ENCODE measurements at regions not wholly inside any gene's neighbourhood (a gene's known extent, or its start where the extent isn't known, plus 50 kb on each side); places are given as distances from the start of the nearest gene placed in this dataset.
A peak's percentile ranks its signal among the peaks of the same experiment; 100 is the strongest.

- DNase-seq (no peak), ATAC-seq (no peak)
- no peak for TF ChIP-seq POLR2A (IDR thresholded peaks at IDR 0.05)
- TF ChIP-seq, protein P1, sequence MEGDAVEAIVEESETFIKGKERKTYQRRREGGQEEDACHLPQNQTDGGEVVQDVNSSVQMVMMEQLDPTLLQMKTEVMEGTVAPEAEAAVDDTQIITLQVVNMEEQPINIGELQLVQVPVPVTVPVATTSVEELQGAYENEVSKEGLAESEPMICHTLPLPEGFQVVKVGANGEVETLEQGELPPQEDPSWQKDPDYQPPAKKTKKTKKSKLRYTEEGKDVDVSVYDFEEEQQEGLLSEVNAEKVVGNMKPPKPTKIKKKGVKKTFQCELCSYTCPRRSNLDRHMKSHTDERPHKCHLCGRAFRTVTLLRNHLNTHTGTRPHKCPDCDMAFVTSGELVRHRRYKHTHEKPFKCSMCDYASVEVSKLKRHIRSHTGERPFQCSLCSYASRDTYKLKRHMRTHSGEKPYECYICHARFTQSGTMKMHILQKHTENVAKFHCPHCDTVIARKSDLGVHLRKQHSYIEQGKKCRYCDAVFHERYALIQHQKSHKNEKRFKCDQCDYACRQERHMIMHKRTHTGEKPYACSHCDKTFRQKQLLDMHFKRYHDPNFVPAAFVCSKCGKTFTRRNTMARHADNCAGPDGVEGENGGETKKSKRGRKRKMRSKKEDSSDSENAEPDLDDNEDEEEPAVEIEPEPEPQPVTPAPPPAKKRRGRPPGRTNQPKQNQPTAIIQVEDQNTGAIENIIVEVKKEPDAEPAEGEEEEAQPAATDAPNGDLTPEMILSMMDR (IDR thresholded peaks at IDR 0.05), result no peak
- Histone ChIP-seq H3K36me3 (no peaks in the 10 kb centered on the region), H3K4me1 (peaks cover 0 to 5% (median 1%) of the 10 kb centered on the region in 12 donors), H3K4me3 (no peak overlapping the region), H3K27me3 (peaks cover 0 to 21% (median 3%) of the 10 kb centered on the region in 9 donors), H3K9me3 (peaks cover 0 to 14% (median 4%) of the 10 kb centered on the region in 12 donors), H3K27ac (no peak overlapping the region)
- WGBS, 4 donors, result 79 to 95% (median 91%) methylated on average over 2 of the region's 2 CpGs
- intact Hi-C loops (cut with DNase I), result loop anchor here in 4 of 10 donors (10.0 kb wide), 4 partner anchors 149 to 1849 kb away; no protein-coding TSS in a partner anchor
Measured at GRCh38 chr20:39116020-39116419, 153.9 kb downstream of the DHX35 start.

GRCh38 chr20:39112178-39112743 lies 150.1 kb downstream of the DHX35 start:
- H3K4me3 ChIP-seq, result no peak overlapping the region
- peak in 4 of 5 donors; percentile 30 to 51 (median 39) for DNase-seq
- 24 to 28% (median 26%) methylated on average over 9 of the region's 9 CpGs for WGBS, 4 donors
- TF ChIP-seq, protein P1 (IDR thresholded peaks at IDR 0.05), result peak; percentile 43 to 71 (median 63)
- no peak for TF ChIP-seq POLR2A (IDR thresholded peaks at IDR 0.05)
- peaks cover 0 to 5% (median 1%) of the 10 kb centered on the region in 12 donors for H3K4me1 ChIP-seq
- H3K27me3 ChIP-seq, result peaks cover 0 to 35% (median 14%) of the 10 kb centered on the region in 9 donors
- H3K36me3 ChIP-seq, result no peaks in the 10 kb centered on the region
- peaks cover 0 to 10% (median 2%) of the 10 kb centered on the region in 12 donors for H3K9me3 ChIP-seq
- peak; percentile 73 to 89 (median 84) for ATAC-seq
- intact Hi-C loops (cut with DNase I), result loop anchor here in 8 of 10 donors (5.0 to 10.0 kb wide), 8 partner anchors 153 to 1853 kb away; no protein-coding TSS in a partner anchor
- H3K27ac ChIP-seq, result no peak overlapping the region

GRCh38 chr20:39111359-39112177 lies 149.4 kb downstream of the DHX35 start:
- WGBS, 4 donors, result 7 to 15% (median 13%) methylated on average over 4 of the region's 4 CpGs
- Histone ChIP-seq H3K4me1 (peaks cover 0 to 5% (median 1%) of the 10 kb centered on the region in 12 donors), H3K27me3 (peaks cover 0 to 35% (median 14%) of the 10 kb centered on the region in 9 donors), H3K9me3 (peaks cover 0 to 3% (median 0%) of the 10 kb centered on the region in 12 donors), H3K4me3 (no peak overlapping the region), H3K27ac (no peak overlapping the region), H3K36me3 (no peaks in the 10 kb centered on the region)
- intact Hi-C loops (cut with DNase I), result loop anchor here in 8 of 10 donors (5.0 to 10.0 kb wide), 8 partner anchors 153 to 1853 kb away; no protein-coding TSS in a partner anchor
- no peak for DNase-seq
- no peak for TF ChIP-seq POLR2A (IDR thresholded peaks at IDR 0.05)
- TF ChIP-seq, protein P1 (IDR thresholded peaks at IDR 0.05), result no peak
- no peak for ATAC-seq

DNA sequence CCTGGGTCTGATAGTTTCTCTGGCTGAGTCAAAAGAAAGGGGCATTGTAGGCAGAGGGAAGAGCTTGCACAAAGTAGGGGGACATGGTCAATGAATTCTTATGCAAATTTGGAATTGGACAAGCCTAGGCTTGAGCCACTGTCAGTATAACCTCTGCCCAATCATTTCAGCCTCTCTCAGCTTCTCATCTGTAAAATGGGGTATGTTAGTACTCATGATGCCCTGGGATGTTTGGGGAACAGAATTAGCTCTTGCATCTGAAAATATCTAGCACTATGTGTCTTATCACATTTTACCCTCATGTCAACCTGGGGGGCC lies 148.6 kb downstream of the DHX35 start:
- intact Hi-C loops (cut with DNase I), result loop anchor here in 8 of 10 donors (5.0 to 10.0 kb wide), 8 partner anchors 154 to 1854 kb away; no protein-coding TSS in a partner anchor
- peaks cover 0 to 5% (median 1%) of the 10 kb centered on the region in 12 donors for H3K4me1 ChIP-seq
- DNase-seq (no peak), ATAC-seq (no peak)
- no peak overlapping the region for H3K4me3 ChIP-seq
- no peak for TF ChIP-seq POLR2A (IDR thresholded peaks at IDR 0.05)
- TF ChIP-seq, protein P1 (IDR thresholded peaks at IDR 0.05), result no peak
- no peaks in the 10 kb centered on the region for H3K36me3 ChIP-seq
- peaks cover 0 to 34% (median 14%) of the 10 kb centered on the region in 9 donors for H3K27me3 ChIP-seq
- no peak overlapping the region for H3K27ac ChIP-seq
- peaks cover 0 to 3% (median 0%) of the 10 kb centered on the region in 12 donors for H3K9me3 ChIP-seq
